SU-DHL-6 (cell line): ENCODE measurements at regions not wholly inside any gene's neighbourhood (a gene's known extent, or its start where the extent isn't known, plus 50 kb on each side); places are given as distances from the start of the nearest gene placed in this dataset.

Source experiments
- H2AFZ ChIP-seq: fragments of 200-600 bp; sonication (generic); 2 replicates; pipeline ENCODE4 v1.6.1; 2014; ENCODE audit warnings: low read depth, mild to moderate bottlenecking, moderate library complexity, mixed read lengths, antibody characterized with exemption, low read length; ENCODE audit not compliant: severe bottlenecking
- H3F3A ChIP-seq: fragments of 200-600 bp; shearing (Covaris generic); 2 replicates; pipeline ENCODE4 v1.6.0; 2016; ENCODE audit warnings: antibody characterized with exemption, mild to moderate bottlenecking; ENCODE audit not compliant: insufficient read depth
- H3K27ac ChIP-seq: fragments of 200-600 bp; sonication (generic); 2 replicates; pipeline ENCODE4 v1.5.1; 2016; ENCODE audit warnings: low read depth, mild to moderate bottlenecking, low read length, moderate library complexity, mixed read lengths
- H3K27me3 ChIP-seq: fragments of 200-600 bp; sonication (generic), shearing (Covaris generic); 2 replicates; pipeline ENCODE4 v1.6.0; 2014; ENCODE audit warnings: mild to moderate bottlenecking, low read length
- H3K36me3 ChIP-seq: fragments of 200-600 bp; sonication (generic); 2 replicates; pipeline ENCODE4 v1.6.1; 2014; ENCODE audit warnings: mild to moderate bottlenecking, low read length, mixed read lengths
- H3K4me2 ChIP-seq: fragments of 300-600, 200-600 bp; shearing (Covaris generic), sonication (generic); 2 replicates; pipeline ENCODE4 v1.6.0; 2014; ENCODE audit warnings: low read length, low read depth, mild to moderate bottlenecking; ENCODE audit not compliant: poor library complexity, severe bottlenecking
- H3K4me3 ChIP-seq: fragments of 200-600 bp; sonication (generic); 2 replicates; pipeline ENCODE4 v1.5.1; 2014; ENCODE audit warnings: antibody characterized with exemption, low read length, mild to moderate bottlenecking, mixed read lengths; ENCODE audit not compliant: insufficient read depth, poor library complexity, severe bottlenecking
- H3K79me2 ChIP-seq: fragments of 200-600 bp; sonication (generic); 2 replicates; pipeline ENCODE4 v1.6.1; 2014; ENCODE audit warnings: mild to moderate bottlenecking, low read length, moderate library complexity; ENCODE audit not compliant: insufficient read depth
- H3K9ac ChIP-seq: fragments of 200-600 bp; sonication (generic); 2 replicates; pipeline ENCODE4 v1.7.0; 2014; ENCODE audit warnings: mild to moderate bottlenecking, low read length
- H3K9me2 ChIP-seq: fragments of 200-600 bp; sonication (generic); replicated peaks from 2 replicates; pipeline ENCODE4 v1.6.1; 2014; ENCODE audit warnings: low read length; ENCODE audit not compliant: insufficient read depth
- H3K9me3 ChIP-seq: fragments of 200-600 bp; sonication (generic); 2 replicates; pipeline ENCODE4 v1.6.1; 2014; ENCODE audit warnings: low read length, mixed read lengths; ENCODE audit not compliant: insufficient read depth
- H4K20me1 ChIP-seq: fragments of 200-600 bp; sonication (generic); 2 replicates; pipeline ENCODE4 v1.6.1; 2014; ENCODE audit warnings: low read depth, mild to moderate bottlenecking, antibody characterized with exemption, low read length, moderate library complexity, mixed read lengths
- EZH2phosphoT487 ChIP-seq: fragments of 200-600 bp; sonication (generic), shearing (Covaris generic); conservative IDR thresholded peaks from 2 replicates; pipeline ENCODE4 v1.6.1; 2018; ENCODE audit warnings: mild to moderate bottlenecking, antibody characterized with exemption, low read length, moderate library complexity, mixed read lengths
- TF ChIP-seq, protein P1 (sequence below): fragments of 200-600 bp; sonication (generic); IDR thresholded peaks from one replicate; pipeline ENCODE4 v1.5.1; 2017; ENCODE audit warnings: antibody characterized with exemption, mild to moderate bottlenecking, low read length, moderate library complexity; ENCODE audit not compliant: insufficient read depth, poor library complexity, severe bottlenecking

DNA sequence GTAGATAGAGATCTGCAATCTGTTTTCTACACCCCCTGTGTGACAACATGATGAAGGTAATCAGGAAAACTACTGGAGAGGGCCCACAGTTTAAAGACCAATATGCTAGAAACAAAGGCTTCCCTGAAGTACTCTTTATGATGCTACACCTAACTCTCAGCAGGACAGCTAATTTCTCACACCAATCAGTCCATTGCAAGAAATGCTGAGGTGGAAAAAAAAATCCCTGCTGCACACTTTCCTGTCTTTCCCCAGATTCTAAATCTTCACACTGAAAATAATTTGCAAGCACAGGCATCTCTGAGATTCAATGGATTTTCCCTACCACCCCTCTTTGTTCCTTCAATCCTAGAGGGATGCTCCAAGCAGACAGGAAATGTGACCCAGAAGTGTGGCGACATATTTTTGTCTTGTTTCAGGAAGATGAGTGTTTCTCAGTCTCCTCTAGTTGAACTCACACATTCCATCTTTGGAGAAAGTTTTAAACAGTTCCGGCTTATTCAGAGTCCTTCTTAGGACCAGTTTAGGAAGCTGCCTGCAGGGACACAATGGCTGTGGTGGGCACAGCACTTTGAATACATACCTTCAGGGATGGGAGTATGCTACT, 671.6 kb downstream of the DIAPH3 start:
- Histone ChIP-seq H3K9me3 (no peaks in the 10 kb centered on the region), H3K9ac (no peak overlapping the region), H3K27me3 (no peaks in the 10 kb centered on the region), H3K4me2 (no peak overlapping the region), H3K27ac (no peak overlapping the region), H3F3A (no peaks in the 10 kb centered on the region), H4K20me1 (no peaks in the 10 kb centered on the region), H3K79me2 (no peaks in the 10 kb centered on the region), H2AFZ (no peak overlapping the region), H3K4me3 (no peak overlapping the region), H3K36me3 (no peaks in the 10 kb centered on the region), H3K9me2 (no peaks in the 10 kb centered on the region)
- TF ChIP-seq, protein P1, sequence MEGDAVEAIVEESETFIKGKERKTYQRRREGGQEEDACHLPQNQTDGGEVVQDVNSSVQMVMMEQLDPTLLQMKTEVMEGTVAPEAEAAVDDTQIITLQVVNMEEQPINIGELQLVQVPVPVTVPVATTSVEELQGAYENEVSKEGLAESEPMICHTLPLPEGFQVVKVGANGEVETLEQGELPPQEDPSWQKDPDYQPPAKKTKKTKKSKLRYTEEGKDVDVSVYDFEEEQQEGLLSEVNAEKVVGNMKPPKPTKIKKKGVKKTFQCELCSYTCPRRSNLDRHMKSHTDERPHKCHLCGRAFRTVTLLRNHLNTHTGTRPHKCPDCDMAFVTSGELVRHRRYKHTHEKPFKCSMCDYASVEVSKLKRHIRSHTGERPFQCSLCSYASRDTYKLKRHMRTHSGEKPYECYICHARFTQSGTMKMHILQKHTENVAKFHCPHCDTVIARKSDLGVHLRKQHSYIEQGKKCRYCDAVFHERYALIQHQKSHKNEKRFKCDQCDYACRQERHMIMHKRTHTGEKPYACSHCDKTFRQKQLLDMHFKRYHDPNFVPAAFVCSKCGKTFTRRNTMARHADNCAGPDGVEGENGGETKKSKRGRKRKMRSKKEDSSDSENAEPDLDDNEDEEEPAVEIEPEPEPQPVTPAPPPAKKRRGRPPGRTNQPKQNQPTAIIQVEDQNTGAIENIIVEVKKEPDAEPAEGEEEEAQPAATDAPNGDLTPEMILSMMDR, result no peak
- no peak for TF ChIP-seq EZH2phosphoT487

DNA sequence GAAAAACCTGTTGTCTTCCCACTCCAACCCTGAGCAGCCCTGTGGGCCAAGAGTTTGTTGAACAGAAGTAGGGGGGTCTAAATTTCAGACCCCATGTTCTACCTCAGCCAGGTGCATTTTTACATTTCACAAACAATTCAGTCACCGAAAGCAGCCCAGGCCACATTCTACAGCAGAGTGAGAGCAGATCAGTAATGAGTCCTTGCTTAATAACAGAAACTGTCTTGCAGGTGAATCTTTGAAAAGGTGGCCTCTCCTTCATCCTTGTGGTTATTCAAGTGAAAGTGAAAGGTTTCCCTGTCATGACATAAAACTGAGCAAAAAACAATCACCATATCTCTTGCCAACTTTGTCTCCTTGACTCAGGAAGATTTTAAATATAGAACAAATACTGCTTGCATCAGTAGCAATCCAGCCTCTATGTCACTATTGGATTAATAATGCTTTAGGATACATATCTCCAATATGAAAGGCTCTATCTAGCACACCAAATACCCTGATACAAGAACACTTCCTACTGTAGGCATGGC, 670.2 kb downstream of the DIAPH3 start:
- Histone ChIP-seq H3K36me3 (no peaks in the 10 kb centered on the region), H3K4me3 (no peak overlapping the region), H2AFZ (no peak overlapping the region), H3K27ac (no peak overlapping the region), H3F3A (no peaks in the 10 kb centered on the region), H3K4me2 (no peak overlapping the region), H4K20me1 (no peaks in the 10 kb centered on the region), H3K9me2 (no peaks in the 10 kb centered on the region), H3K9me3 (no peaks in the 10 kb centered on the region), H3K79me2 (no peaks in the 10 kb centered on the region), H3K9ac (no peak overlapping the region), H3K27me3 (no peaks in the 10 kb centered on the region)
- TF ChIP-seq EZH2phosphoT487, result no peak
- TF ChIP-seq, protein P1, result no peak

DNA sequence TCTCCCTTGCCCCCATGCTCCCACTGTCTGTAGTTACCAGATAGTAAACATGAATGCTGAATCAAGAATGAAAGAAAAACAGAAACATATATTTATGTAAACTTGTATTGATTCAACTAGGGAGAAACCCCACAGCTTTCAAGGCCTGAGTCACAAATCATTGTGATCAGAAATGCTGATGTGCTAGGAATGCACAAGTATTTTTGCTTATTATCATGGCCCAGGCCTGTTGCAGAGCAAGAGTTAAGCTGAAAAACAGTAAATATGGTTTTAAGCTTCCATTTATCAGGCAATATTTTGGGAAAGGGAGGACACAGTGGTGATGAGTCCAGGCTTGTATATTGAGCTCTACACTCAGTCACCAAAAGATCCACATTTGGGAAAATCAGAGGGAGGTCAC, 669.6 kb downstream of the DIAPH3 start:
- Histone ChIP-seq H3K4me2 (no peak overlapping the region), H3K27ac (no peak overlapping the region), H3K9me3 (no peaks in the 10 kb centered on the region), H3K9ac (no peak overlapping the region), H3K9me2 (no peaks in the 10 kb centered on the region), H3K79me2 (no peaks in the 10 kb centered on the region), H2AFZ (no peak overlapping the region), H3K36me3 (no peaks in the 10 kb centered on the region), H3F3A (no peaks in the 10 kb centered on the region), H3K4me3 (no peak overlapping the region), H4K20me1 (no peaks in the 10 kb centered on the region), H3K27me3 (no peaks in the 10 kb centered on the region)
- TF ChIP-seq, protein P1, result no peak
- no peak for TF ChIP-seq EZH2phosphoT487
